Activated naive CD8-positive, alpha-beta T cell treated with anti-CD3 and anti-CD28 coated beads, Interleukin-2, amount 10 ng/mL, durations not matched to agents 7 days and 5 days (primary cell): ENCODE measurements at regions not wholly inside any gene's neighbourhood (a gene's known extent, or its start where the extent isn't known, plus 50 kb on each side); places are given as distances from the start of the nearest gene placed in this dataset.
A peak's percentile ranks its signal among the peaks of the same experiment; 100 is the strongest.
"Not testable (repeated sequence)": the region's sequence is repeated elsewhere in the genome, so short reads cannot be mapped to it uniquely, and the experiment has no call there.

Experiments used
- ATAC-seq: fragments of 150-1000 bp; cut with Tn5 transposase; one replicate; pipeline ENCODE4 v1.10.0; 2021; ENCODE audit warnings: low read depth, moderate library complexity
- POLR2A ChIA-PET: fragments of 350-600 bp; sonication (Branson Sonifier 250); formaldehyde crosslinking; loops from one replicate; lab custom pipeline; 2021; ENCODE audit warnings: antibody characterized with exemption; lab: Charles Lee
- DNase-seq: peaks from one replicate; pipeline ENCODE4 v3.0.0; 2021
- H3K27ac Mint-ChIP-seq: one replicate; pipeline ENCODE4 v1.8.0; 2022; ENCODE audit warnings: mild to moderate bottlenecking, mixed read lengths
- H3K27me3 Mint-ChIP-seq: one replicate; pipeline ENCODE4 v1.8.0; 2022; ENCODE audit warnings: mild to moderate bottlenecking, moderate library complexity, mixed read lengths
- H3K36me3 Mint-ChIP-seq: one replicate; pipeline ENCODE4 v1.8.0; 2021; ENCODE audit warnings: mild to moderate bottlenecking, mixed read lengths
- H3K4me1 Mint-ChIP-seq: one replicate; pipeline ENCODE4 v1.8.0; 2021; ENCODE audit warnings: mixed read lengths
- H3K4me3 Mint-ChIP-seq: one replicate; pipeline ENCODE4 v1.8.0; 2022; ENCODE audit warnings: mild to moderate bottlenecking, moderate library complexity, mixed read lengths
- H3K9me3 Mint-ChIP-seq: one replicate; pipeline ENCODE4 v1.8.0; 2021; ENCODE audit warnings: mixed read lengths

DNA sequence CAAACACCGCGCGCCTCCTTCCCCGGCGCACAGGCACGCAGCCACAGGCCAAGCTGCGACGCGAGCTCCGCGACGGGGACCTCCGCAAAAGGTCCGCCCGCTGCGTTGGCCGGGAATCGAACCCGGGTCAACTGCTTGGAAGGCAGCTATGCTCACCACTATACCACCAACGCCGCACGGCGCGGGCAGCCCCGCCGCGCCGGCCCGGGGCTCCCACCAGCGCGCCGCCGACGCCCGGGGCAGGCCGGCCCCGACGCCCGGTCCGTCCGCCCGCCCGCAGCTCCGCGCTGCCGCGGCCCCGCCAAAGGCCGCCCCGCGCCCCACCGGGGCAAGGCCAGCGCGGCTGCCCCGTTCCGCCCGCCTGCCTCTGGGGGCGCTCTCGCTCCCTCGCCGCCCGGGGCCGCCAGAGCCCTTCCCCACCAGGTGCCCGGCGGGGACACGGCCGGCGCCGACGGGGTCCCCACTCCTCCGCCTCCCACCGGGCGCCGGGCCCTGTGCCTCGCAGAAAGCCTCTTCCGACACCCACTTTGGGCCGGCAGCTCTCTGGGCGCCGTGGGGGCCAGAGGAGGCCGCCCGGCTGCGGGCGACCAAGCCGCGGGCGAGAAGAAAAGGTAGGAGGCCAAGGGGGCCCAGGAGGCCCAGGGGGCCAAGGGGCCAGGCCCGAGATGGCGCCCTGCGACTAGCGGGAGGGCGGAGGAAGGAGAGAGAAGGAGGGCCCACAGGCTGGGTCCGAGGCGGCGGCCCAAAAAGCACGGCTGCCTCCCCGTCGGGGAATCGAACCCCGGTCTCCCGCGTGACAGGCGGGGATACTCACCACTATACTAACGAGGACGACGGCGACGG lies 50.2 kb upstream of the FCGR2A start:
- H3K27me3 Mint-ChIP-seq, H3K9me3 Mint-ChIP-seq, H3K4me1 Mint-ChIP-seq, POLR2A ChIA-PET, H3K4me3 Mint-ChIP-seq, DNase-seq, H3K27ac Mint-ChIP-seq, H3K36me3 Mint-ChIP-seq: not testable (repeated sequence)
- ATAC-seq: peak; percentile 22

DNA sequence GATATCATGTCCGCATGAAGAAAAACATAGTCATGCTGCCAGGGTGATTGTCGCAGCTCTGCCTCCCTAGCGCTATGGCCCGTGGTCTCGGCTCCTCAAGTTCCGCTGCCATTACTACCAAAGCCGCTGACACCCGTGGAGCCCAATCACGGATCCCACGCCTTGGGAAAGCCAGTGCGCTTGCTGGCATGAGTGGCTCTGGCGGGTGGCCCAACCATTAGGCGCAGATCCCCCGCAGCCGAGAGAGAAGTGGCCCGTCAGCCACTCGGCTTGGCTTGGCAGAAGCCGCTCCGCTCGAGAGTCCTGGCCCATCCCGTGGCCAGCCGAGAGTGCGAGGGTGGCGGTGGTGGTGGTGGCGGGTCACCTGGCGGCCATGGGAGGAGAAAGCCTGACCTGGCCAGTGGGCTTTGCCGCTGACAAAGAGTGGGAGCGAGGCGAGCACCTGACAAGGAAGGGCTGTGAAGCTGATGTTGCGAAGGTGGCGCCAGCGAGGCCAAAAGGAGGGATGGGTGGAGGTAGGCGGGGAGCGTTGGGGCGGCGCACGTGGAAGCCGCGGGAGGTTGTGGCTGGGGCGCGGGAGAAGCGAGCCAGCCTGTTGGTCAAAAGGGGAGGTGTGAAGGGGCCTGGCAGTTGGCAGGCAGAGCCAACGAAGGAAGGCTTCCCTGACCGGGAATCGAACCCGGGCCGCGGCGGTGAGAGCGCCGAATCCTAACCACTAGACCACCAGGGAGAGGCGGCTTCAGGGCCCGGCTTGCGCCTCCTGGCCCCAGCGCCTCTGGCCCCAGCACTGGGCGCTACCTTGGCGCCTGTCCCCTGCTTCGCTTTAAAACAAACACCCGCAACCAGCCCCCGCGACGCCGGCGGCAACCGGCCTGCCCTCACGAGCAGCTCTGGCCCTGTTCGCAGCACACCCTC lies 51.0 kb upstream of the FCGR2A start:
- POLR2A ChIA-PET, H3K4me3 Mint-ChIP-seq, H3K27me3 Mint-ChIP-seq, H3K27ac Mint-ChIP-seq, H3K36me3 Mint-ChIP-seq, H3K4me1 Mint-ChIP-seq, H3K9me3 Mint-ChIP-seq: not testable (repeated sequence)
- ATAC-seq: peak; percentile 52
- DNase-seq: peak; percentile 72

DNA sequence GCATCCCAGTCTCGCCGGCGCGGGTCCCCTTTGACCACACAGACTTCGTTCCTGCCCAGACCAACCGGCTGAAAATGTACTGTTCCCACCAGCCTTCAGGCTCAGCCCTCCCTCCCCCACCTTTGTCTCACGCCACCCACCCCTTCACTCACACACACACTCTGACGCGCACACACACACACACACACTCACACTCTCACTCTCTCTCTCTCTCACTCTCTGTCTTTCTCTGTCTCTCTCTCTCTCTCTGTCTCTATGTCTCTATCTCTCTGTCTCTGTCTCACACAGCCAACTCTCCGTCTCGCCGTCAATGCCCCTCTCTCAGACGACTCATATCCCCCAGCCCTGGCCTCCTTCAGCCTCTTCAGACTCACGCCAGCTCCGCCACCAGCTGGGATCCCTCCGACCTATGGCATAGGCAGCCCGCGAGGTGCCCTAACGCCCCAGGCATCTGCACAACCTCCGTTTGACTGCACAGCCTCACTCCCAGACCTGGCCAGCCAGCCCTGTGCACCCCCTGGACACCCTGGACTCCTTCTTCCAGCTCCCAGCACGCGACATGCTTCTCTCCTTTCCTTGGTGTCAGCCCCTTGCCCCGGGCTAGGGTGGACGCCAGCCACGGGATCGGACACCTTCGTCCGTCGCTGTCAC lies 53.4 kb upstream of the FCGR2A start:
- H3K9me3 Mint-ChIP-seq, H3K27ac Mint-ChIP-seq, H3K4me3 Mint-ChIP-seq, POLR2A ChIA-PET, H3K36me3 Mint-ChIP-seq, H3K4me1 Mint-ChIP-seq, H3K27me3 Mint-ChIP-seq, DNase-seq, ATAC-seq: not testable (repeated sequence)

DNA sequence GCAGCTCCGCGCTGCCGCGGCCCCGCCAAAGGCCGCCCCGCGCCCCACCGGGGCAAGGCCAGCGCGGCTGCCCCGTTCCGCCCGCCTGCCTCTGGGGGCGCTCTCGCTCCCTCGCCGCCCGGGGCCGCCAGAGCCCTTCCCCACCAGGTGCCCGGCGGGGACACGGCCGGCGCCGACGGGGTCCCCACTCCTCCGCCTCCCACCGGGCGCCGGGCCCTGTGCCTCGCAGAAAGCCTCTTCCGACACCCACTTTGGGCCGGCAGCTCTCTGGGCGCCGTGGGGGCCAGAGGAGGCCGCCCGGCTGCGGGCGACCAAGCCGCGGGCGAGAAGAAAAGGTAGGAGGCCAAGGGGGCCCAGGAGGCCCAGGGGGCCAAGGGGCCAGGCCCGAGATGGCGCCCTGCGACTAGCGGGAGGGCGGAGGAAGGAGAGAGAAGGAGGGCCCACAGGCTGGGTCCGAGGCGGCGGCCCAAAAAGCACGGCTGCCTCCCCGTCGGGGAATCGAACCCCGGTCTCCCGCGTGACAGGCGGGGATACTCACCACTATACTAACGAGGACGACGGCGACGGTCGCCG lies 57.4 kb upstream of the FCGR2A start:
- H3K9me3 Mint-ChIP-seq, H3K4me3 Mint-ChIP-seq, DNase-seq, POLR2A ChIA-PET, H3K27ac Mint-ChIP-seq, H3K4me1 Mint-ChIP-seq, H3K36me3 Mint-ChIP-seq, H3K27me3 Mint-ChIP-seq: not testable (repeated sequence)
- peak; percentile 21 for ATAC-seq

DNA sequence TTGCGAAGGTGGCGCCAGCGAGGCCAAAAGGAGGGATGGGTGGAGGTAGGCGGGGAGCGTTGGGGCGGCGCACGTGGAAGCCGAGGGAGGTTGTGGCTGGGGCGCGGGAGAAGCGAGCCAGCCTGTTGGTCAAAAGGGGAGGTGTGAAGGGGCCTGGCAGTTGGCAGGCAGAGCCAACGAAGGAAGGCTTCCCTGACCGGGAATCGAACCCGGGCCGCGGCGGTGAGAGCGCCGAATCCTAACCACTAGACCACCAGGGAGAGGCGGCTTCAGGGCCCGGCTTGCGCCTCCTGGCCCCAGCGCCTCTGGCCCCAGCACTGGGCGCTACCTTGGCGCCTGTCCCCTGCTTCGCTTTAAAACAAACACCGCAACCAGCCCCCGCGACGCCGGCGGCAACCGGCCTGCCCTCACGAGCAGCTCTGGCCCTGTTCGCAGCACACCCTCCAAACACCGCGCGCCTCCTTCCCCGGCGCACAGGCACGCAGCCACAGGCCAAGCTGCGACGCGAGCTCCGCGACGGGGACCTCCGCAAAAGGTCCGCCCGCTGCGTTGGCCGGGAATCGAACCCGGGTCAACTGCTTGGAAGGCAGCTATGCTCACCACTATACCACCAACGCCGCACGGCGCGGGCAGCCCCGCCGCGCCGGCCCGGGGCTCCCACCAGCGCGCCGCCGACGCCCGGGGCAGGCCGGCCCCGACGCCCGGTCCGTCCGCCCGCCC lies 58.1 kb upstream of the FCGR2A start:
- DNase-seq, H3K36me3 Mint-ChIP-seq, H3K27ac Mint-ChIP-seq, H3K4me1 Mint-ChIP-seq, H3K27me3 Mint-ChIP-seq, H3K4me3 Mint-ChIP-seq, POLR2A ChIA-PET, H3K9me3 Mint-ChIP-seq: not testable (repeated sequence)
- ATAC-seq: peak; percentile 27

DNA sequence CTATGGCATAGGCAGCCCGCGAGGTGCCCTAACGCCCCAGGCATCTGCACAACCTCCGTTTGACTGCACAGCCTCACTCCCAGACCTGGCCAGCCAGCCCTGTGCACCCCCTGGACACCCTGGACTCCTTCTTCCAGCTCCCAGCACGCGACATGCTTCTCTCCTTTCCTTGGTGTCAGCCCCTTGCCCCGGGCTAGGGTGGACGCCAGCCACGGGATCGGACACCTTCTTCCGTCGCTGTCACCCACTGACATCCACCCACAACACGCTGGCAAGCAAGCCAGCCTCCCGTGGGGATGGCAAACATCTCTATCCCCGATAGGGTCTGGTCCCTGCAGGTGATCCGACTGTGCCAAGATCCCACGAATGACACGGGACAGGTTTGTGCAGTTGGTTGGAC lies 60.5 kb upstream of the FCGR2A start:
- H3K4me3 Mint-ChIP-seq, H3K36me3 Mint-ChIP-seq, POLR2A ChIA-PET, H3K4me1 Mint-ChIP-seq, H3K27ac Mint-ChIP-seq, ATAC-seq, H3K9me3 Mint-ChIP-seq, H3K27me3 Mint-ChIP-seq: not testable (repeated sequence)
- DNase-seq: peak; percentile 64

DNA sequence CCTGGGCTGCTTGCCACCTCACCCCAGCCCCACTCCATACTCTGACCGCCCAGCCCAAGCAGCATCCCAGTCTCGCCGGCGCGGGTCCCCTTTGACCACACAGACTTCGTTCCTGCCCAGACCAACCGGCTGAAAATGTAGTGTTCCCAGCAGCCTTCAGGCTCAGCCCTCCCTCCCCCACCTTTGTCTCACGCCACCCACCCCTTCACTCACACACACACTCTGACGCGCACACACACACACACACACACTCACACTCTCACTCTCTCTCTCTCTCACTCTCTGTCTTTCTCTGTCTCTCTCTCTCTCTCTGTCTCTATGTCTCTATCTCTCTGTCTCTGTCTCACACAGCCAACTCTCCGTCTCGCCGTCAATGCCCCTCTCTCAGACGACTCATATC lies 61.0 kb upstream of the FCGR2A start:
- H3K27me3 Mint-ChIP-seq: peaks cover 14% of the 10 kb centered on the region
- H3K4me1 Mint-ChIP-seq, H3K36me3 Mint-ChIP-seq, H3K9me3 Mint-ChIP-seq, DNase-seq, H3K27ac Mint-ChIP-seq, ATAC-seq, H3K4me3 Mint-ChIP-seq, POLR2A ChIA-PET: not testable (repeated sequence)

DNA sequence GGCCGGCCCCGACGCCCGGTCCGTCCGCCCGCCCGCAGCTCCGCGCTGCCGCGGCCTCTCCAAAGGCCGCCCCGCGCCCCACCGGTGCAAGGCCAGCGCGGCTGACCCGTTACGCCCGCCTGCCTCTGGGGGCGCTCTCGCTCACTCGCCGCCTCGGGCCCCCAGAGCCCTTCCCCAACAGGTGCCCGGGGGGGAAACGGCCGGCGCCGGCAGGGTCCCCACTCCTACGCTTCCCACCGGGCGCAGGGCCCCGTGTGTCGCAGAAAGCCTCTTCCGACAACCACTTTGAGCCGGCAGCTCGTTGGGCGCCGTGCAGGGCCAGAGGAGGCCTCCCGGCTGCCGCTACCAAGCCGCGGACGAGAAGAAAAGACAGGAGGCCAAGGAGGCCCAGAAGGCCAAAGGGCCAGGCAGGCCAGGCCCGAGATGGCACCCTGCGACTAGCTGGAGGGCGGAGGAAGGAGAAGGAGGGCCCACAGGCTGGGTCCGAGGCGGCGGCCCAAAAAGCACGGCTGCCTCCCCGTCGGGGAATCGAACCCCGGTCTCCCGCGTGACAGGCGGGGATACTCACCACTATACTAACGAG lies 64.9 kb upstream of the FCGR2A start:
- peaks cover 35% of the 10 kb centered on the region for H3K27me3 Mint-ChIP-seq
- H3K4me3 Mint-ChIP-seq: peak overlapping the region; percentile 93
- ATAC-seq (peak; percentile 60), DNase-seq (peak; percentile 88)
- POLR2A ChIA-PET: interaction anchor here (1.0 to 1.9 kb wide), 3 partner anchors 11 to 40 kb away, joined by 3 to 7 read pairs (median 5); no protein-coding TSS in a partner anchor
- H3K4me1 Mint-ChIP-seq: peaks cover 11% of the 10 kb centered on the region
- H3K27ac Mint-ChIP-seq: peak overlapping the region; percentile 94
- H3K9me3 Mint-ChIP-seq: peaks cover 2% of the 10 kb centered on the region
- H3K36me3 Mint-ChIP-seq: no peaks in the 10 kb centered on the region

DNA sequence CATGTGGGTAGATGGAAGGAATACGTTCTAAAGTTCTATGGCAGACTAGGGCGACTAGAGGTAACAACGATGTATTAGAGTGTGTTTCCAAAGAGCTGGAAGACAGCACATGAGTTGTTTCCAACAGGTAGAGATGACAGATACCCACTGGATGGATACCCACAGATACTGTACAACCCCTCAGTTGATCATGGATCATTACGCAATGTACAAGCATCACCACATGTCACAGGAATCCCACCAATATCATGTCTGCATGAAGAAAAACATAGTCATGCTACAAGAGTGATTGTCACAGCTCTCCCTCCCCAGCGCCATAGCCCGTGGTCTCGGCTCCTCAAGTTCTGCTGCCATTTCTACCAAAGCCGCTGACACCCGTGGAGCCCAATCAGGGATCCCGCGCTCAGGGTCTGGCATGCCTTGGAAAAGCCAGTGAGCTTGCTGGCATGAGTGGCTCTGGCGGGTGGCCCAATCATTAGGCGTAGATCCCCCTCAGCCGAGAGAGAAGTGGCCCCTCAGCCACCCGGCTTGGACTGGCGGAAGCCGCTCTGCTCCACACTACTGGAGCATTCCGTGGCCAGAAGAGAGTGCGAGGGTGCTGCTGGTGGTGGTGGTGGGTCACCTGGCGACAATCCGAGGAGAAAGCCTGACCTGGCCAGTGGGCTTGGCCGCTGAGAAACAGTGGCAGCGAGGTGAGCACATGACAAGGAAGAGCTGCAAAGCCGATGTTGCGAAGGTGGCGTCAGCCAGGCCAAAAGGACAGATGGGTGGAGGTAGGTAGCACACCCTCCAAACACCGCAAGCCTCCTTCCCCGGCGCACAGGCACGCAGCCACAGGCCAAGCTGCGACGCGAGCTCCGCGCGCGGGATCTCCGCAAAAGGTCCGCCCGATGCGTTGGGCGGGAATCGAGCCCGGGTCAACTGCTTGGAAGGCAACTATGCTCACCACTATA lies 65.7 kb upstream of the FCGR2A start:
- Mint-ChIP-seq H3K27ac (peak overlapping the region; percentile 71), H3K9me3 (peaks cover 2% of the 10 kb centered on the region), H3K4me1 (peaks cover 11% of the 10 kb centered on the region), H3K4me3 (peak overlapping the region; percentile 77), H3K36me3 (no peaks in the 10 kb centered on the region), H3K27me3 (peaks cover 35% of the 10 kb centered on the region)
- DNase-seq (peak; percentile 65), ATAC-seq (peak; percentile 34)
- POLR2A ChIA-PET: interaction anchor here (1.0 to 1.9 kb wide), 3 partner anchors 11 to 40 kb away, joined by 3 to 7 read pairs (median 5); no protein-coding TSS in a partner anchor

DNA sequence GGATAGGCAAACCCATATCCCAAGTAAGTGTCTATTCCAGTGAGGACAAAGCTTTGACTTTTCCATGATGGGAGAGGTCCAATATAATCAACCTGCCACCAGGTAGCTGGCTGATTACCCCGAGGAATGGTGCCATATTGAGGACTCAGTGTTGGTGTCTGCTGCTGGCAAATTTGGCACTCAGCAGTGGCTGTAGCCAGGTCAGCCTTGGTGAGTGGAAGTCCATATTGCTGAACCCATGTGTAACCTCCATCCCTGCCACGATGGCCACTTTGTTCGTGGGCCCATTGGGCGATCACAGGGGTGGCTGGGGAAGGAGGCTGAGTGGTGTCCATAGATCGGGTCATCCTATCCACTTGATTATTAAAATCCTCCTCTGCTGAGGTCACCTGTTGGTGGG lies 65.5 kb upstream of the CFAP126 start:
- not testable (repeated sequence) for H3K4me1 Mint-ChIP-seq
- H3K27me3 Mint-ChIP-seq: peaks cover 29% of the 10 kb centered on the region

DNA sequence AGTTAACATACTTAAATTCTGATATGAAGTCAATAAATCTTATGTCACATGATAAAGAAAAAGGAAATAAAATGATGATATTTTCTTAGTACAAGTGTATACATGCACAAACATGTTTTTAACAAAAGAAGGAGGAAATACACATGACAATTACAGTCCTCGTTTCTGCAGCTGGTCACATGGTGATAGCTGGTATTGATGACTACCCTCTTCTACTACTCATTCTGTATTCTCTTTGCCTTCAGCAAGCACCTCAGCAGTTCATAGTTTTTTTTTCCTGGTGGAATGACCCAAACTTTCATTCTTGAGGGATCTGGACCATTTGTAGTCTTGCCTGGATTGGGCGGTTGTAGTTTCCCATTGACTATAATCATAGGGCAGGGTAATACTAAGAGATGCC lies 64.4 kb upstream of the CFAP126 start:
- DNase-seq (no peak), ATAC-seq (no peak)
- H3K4me1 Mint-ChIP-seq: peaks cover 8% of the 10 kb centered on the region
- no peaks in the 10 kb centered on the region for H3K9me3 Mint-ChIP-seq
- POLR2A ChIA-PET: no interaction called here
- H3K36me3 Mint-ChIP-seq: no peaks in the 10 kb centered on the region
- peaks cover 28% of the 10 kb centered on the region for H3K27me3 Mint-ChIP-seq
- H3K4me3 Mint-ChIP-seq: no peak overlapping the region
- no peak overlapping the region for H3K27ac Mint-ChIP-seq

More for the DNA sequence above, 65.5 kb upstream of the CFAP126 start:
- POLR2A ChIA-PET, H3K36me3 Mint-ChIP-seq, H3K27ac Mint-ChIP-seq, H3K9me3 Mint-ChIP-seq, ATAC-seq, DNase-seq, H3K4me3 Mint-ChIP-seq: not testable (repeated sequence)
